Left renal cortex interstitium (tissue), 4 donors: ENCODE measurements at regions not wholly inside any gene's neighbourhood (a gene's known extent, or its start where the extent isn't known, plus 50 kb on each side); places are given as distances from the start of the nearest gene placed in this dataset.
A peak's percentile ranks its signal among the peaks of the same experiment; 100 is the strongest.
"Not testable (repeated sequence)": the region's sequence is repeated elsewhere in the genome, so short reads cannot be mapped to it uniquely, and the experiment has no call there.

Experiments
- DNase-seq, 4 donors: peaks; one replicate each; pipeline ENCODE4 v3.0.0-alpha.2; 2013; ENCODE audit warnings: low read depth in 4 of 4, low spot score in 2 of 4, missing footprints in 1 of 4

- peak in 1 of 4 donors; percentile 21 for DNase-seq
Measured at GRCh38 chrX:39261446-39262147, 460.3 kb downstream of the MID1IP1 start.

GRCh38 chrX:39262641-39263040 lies 461.4 kb downstream of the MID1IP1 start:
- DNase-seq, result no peak

- DNase-seq, result no peak
Measured at GRCh38 chrX:39264023-39264422, 462.8 kb downstream of the MID1IP1 start.

- DNase-seq, result no peak
Measured at GRCh38 chrX:39267176-39267575, 465.9 kb downstream of the MID1IP1 start.

- DNase-seq, result no peak
Measured at GRCh38 chrX:39268207-39268606, 466.9 kb downstream of the MID1IP1 start.

- DNase-seq, result no peak
Measured at GRCh38 chrX:39275500-39276068, 474.3 kb downstream of the MID1IP1 start.

- DNase-seq, result not testable (repeated sequence)
Measured at GRCh38 chrX:39277685-39278390, 476.6 kb downstream of the MID1IP1 start.

GRCh38 chrX:39283239-39283638 lies 482.0 kb downstream of the MID1IP1 start:
- no peak for DNase-seq

- no peak for DNase-seq
Measured at GRCh38 chrX:39288592-39288991, 487.3 kb downstream of the MID1IP1 start.

GRCh38 chrX:39289827-39290226 lies 488.6 kb downstream of the MID1IP1 start:
- no peak for DNase-seq

- DNase-seq, result no peak
Measured at GRCh38 chrX:39293203-39293602, 491.9 kb downstream of the MID1IP1 start.

- DNase-seq, result no peak
Measured at GRCh38 chrX:39296472-39296871, 495.2 kb downstream of the MID1IP1 start.

GRCh38 chrX:39298821-39299220 lies 497.6 kb downstream of the MID1IP1 start:
- DNase-seq, result no peak

GRCh38 chrX:39299615-39300014 lies 498.4 kb downstream of the MID1IP1 start:
- no peak for DNase-seq

GRCh38 chrX:39301036-39301435 lies 499.8 kb downstream of the MID1IP1 start:
- DNase-seq, result no peak

GRCh38 chrX:39302838-39303237 lies 501.6 kb downstream of the MID1IP1 start:
- no peak for DNase-seq

GRCh38 chrX:39304746-39305145 lies 503.5 kb downstream of the MID1IP1 start:
- DNase-seq, result no peak

GRCh38 chrX:39307488-39307887 lies 506.2 kb downstream of the MID1IP1 start:
- no peak for DNase-seq

- no peak for DNase-seq
Measured at GRCh38 chrX:39308126-39308525, 506.9 kb downstream of the MID1IP1 start.

- DNase-seq, result no peak
Measured at GRCh38 chrX:39309018-39309635, 507.9 kb downstream of the MID1IP1 start.

- DNase-seq, result peak in 1 of 4 donors; percentile 7
Measured at GRCh38 chrX:39309721-39310152, 508.5 kb downstream of the MID1IP1 start.
